Mucosa of gallbladder (tissue), 1 donor: ENCODE measurements at regions not wholly inside any gene's neighbourhood (a gene's known extent, or its start where the extent isn't known, plus 50 kb on each side); places are given as distances from the start of the nearest gene placed in this dataset.

Experiments used
- DNase-seq: peaks from one replicate; pipeline ENCODE4 v3.0.0-alpha.2; 2020; ENCODE audit warnings: low spot score
- donor health status: DM: no; HTN: no; CAD: no.

DNA sequence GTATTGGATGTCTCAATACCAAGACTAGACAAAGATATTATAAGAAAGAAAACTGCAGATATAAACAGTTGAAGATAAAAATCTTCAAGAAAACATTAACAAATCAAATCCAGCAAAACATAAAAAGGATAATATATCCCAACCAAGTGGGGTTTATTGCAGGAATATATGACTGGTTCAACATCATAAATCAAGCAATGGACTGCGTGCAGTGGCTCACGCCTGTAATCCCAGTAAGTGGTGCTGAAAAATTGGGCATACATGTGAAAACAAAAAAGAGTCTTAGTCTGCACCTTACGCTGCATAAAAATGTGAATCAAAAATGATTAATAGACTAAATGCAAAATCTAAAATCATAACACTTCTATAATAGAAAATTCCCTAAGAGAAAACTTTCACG lies 112.9 kb upstream of the PDE4B start:
- DNase-seq = no peak

GRCh38 chr1:65681096-65681495 lies 111.6 kb upstream of the PDE4B start:
- no peak for DNase-seq

GRCh38 chr1:65687428-65688214 lies 105.1 kb upstream of the PDE4B start:
- DNase-seq = peak; percentile 94

- no peak for DNase-seq
Observed at GRCh38 chr1:65688215-65688566, 104.5 kb upstream of the PDE4B start.

GRCh38 chr1:65688848-65689247 lies 103.8 kb upstream of the PDE4B start:
- DNase-seq = no peak

- DNase-seq = no peak
Observed at GRCh38 chr1:65691152-65691900, 101.4 kb upstream of the PDE4B start.

DNA sequence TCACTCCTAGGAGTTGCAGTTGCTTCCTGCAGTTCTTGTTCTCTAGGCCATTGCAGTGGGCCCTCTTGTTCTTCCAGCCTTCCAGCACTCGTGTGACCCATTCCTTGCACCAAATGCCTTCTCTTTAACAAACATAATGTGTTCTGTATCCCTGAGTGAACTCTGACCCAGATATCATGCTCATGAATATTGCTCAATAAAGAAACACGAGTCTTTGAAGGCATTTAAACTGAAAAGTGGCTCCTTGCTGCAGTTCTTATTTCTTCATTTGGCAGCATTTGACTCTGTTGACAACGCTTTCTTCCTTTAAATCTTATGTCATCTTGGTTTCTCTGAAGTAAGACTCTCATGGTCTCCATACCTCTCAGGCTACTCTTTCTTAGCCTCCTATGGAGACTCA lies 100.7 kb upstream of the PDE4B start:
- DNase-seq = no peak

DNA sequence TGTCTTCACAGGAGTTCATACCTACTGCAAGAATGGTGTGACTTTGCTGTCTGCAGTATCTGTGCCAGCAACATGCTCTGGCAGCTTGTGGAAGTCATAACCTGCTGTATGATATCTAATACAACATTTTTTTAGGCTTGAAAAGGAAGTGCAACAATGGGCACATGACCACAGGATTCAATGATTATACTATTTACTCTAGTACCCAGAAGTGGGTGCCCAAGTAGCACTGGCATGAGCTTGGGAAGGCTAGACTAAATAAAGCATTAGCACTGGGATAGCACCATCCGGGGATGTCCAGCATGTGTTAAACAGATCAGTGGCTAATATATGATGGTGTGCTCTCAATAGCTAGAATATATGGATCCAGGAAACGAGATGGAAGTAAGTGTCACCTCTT lies 98.6 kb upstream of the PDE4B start:
- DNase-seq = no peak

- DNase-seq = no peak
Observed at GRCh38 chr1:65694933-65695332, 97.8 kb upstream of the PDE4B start.

- no peak for DNase-seq
Observed at GRCh38 chr1:65698590-65698989, 94.1 kb upstream of the PDE4B start.

DNA sequence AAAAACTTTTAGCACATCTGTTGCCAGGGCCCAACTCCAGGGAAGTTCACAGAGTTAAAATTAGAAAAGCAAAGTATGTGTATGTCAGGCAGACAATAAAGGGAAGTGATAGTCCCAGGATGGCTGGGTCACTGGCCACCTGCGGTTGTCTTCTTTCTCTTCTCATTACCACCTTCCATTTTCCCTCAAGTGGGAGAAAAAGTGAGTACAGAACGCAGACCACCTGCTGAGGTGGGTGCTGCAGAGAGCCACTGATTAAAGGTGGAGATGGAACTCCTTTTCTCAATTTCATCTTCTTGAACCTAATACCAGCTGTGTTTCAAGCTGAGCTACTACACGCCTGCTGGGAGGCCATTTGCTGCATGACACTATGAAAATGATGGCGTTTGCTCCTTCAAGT lies 88.8 kb upstream of the PDE4B start:
- DNase-seq = no peak

DNA sequence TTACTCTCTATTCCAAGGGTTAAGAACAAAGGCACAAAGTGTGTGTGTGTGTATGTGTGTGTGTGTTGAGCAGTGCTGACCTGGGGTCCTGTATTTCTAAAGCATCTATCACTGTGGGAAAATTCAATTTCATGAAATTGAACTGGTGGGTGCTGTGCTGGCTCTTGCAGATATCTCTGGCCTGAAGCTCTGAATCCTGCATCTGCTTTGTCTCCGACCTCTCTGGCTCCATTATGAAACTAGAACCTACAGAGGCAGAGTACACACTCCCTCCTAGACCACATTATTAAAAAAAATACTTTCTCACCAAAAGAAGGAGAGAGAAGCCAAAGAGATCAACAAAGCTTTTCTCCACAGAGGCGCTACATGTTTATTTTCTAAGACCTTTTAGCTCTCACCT lies 88.4 kb upstream of the PDE4B start:
- no peak for DNase-seq

GRCh38 chr1:65717815-65718454 lies 74.8 kb upstream of the PDE4B start:
- DNase-seq = no peak

GRCh38 chr1:65719391-65719790 lies 73.3 kb upstream of the PDE4B start:
- no peak for DNase-seq

- DNase-seq = no peak
Observed at GRCh38 chr1:65722461-65722860, 70.2 kb upstream of the PDE4B start.

- no peak for DNase-seq
Observed at GRCh38 chr1:65724151-65724550, 68.5 kb upstream of the PDE4B start.

GRCh38 chr1:65725064-65725463 lies 67.6 kb upstream of the PDE4B start:
- DNase-seq = no peak

DNA sequence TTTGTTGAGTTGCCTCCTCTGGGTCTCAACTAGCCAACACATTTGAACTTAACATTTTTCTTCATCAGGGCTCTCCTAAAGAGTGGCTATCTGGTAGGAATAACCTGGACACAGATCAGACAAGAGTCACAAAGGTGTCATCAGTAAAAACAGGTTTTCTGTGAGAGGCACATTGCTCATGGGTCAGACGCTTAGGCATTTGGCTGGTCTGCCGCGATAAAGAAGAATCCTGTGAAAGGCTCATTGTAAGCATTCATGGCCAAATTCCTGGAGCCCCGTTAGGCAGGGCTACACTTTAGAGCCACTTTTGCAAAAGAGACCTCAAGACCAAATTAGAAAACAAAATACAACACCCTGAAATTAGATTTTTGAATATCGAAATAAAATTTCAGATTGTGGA lies 64.2 kb upstream of the PDE4B start:
- no peak for DNase-seq

DNA sequence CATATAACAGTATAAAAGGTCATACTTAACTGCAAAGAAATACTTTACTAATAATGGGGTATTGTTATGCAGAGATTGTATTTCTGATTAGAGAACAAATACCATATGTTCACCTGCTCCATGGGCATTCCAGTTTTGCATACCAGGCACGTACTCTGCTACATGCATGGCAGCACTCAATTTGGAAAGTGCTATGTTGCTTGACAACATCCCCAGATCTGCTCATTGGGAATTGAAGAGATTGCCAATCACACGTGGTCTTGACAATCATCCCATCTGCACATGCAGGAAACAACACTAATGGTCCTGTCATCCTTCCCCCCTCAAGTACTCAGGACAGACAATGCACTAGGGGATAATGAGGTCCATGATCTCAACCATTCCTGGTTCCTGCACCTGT lies 63.4 kb upstream of the PDE4B start:
- DNase-seq = no peak

DNA sequence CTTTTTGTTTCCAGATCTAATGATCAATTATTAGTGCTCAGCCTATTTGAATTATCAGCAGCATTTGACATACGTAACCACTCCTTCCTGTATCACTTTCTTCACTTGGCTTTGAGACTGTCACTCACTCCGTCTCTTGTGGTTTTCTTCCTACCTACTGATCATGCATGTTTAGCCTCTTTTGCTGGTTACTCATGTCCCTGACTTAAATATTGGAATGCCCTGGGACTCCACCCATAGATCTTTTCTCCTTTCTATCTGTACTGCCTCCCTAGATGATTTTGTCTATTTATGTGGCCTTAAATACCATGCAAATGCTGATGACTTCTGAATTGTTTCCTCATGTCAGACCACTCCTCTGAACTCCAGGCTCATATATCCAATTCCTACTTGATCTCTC lies 57.7 kb upstream of the PDE4B start:
- no peak for DNase-seq

GRCh38 chr1:65741993-65742392 lies 50.7 kb upstream of the PDE4B start:
- DNase-seq = no peak
